Dedifferentiated amniotic fluid mesenchymal stem cell (primary cell): ENCODE measurements at regions not wholly inside any gene's neighbourhood (a gene's known extent, or its start where the extent isn't known, plus 50 kb on each side); places are given as distances from the start of the nearest gene placed in this dataset.

Experiments used
- DNase-seq: peaks from one replicate; pipeline ENCODE4 v3.0.0-alpha.2; 2016; ENCODE audit errors: extremely low spot score

DNA sequence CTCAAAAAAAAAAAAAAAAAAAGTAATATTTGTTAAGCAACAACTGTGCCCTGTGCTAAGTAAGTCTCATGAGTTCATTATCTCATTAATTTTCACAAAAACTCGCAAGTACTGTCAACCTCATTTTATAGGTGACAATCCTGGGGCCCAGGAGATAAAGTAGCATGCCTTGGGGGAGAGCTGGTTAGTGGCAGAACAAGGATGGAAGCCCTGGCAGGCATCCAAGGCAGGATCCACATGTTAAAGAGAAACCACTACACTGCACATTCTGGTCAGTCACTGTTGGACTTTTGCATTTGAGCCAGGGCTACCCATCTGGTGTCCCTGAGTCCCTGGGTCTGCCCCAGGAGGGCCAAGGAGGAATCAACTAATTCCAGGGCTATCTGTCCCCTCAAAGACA is 54.6 kb downstream of the ZFP36L2 start:
- no peak for DNase-seq

- no peak for DNase-seq
Observed at GRCh38 chr2:43170405-43171105, 55.9 kb downstream of the ZFP36L2 start.

- no peak for DNase-seq
Observed at GRCh38 chr2:43169987-43170386, 56.4 kb downstream of the ZFP36L2 start.

DNA sequence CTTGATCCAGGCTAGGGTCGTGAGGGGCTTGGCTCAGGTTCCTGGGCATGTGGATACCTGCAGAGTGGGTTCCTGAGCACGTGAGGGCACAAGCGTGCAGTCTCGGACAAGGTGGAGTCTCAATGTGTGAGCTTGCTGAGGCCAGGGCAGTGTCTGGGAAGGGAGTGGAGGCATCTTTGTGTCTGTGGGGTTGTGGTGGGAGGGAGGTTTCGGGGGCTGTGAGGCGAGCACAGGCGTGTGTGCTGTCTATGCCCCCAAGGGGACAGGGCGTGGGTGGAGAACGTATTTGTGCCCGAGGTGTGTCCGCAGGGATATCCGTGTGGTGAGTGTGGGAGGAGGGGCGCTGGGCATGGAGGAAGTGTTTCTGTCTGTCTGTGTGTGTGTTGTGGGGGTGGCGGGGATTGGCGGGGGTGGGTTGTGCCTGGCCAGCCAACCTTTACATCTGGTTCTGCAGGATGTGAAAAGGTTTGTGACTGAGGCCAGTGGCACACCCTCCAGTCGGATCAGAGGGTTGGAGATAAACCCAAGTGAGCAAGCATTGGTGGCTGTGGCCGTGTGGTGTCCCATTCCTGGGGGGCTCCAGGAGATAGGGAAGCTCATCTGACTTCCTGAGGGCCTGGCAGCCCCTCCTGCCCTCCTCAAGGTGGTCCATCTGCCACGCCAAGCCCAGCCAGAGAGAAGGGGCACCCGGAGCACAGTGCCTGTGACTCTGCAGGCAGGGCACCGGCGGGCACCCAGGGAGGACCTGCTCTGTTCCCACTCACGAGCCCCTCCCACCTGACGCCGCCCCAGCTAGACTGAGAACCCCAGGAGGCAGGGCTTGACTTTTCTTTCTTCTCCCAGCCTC is 57.1 kb downstream of the ZFP36L2 start:
- DNase-seq = no peak

DNA sequence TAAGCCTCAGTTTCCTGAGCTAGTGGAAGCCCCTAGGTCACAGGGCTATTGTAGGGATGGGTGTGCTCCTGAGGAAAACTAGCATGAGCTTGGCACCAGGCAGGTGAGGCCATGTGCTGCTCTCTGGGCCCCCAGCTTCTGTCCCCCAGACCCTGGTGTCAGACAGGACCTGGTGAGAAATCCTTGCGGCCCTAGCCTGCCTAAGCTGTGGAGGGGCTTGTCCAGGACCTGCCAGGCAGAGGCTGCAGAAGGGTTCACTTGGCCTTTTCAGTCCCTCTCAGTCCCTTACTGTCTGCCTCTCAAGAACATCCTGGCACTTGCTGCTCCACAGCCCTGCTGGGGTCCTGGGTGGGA is 58.4 kb downstream of the ZFP36L2 start:
- no peak for DNase-seq

DNA sequence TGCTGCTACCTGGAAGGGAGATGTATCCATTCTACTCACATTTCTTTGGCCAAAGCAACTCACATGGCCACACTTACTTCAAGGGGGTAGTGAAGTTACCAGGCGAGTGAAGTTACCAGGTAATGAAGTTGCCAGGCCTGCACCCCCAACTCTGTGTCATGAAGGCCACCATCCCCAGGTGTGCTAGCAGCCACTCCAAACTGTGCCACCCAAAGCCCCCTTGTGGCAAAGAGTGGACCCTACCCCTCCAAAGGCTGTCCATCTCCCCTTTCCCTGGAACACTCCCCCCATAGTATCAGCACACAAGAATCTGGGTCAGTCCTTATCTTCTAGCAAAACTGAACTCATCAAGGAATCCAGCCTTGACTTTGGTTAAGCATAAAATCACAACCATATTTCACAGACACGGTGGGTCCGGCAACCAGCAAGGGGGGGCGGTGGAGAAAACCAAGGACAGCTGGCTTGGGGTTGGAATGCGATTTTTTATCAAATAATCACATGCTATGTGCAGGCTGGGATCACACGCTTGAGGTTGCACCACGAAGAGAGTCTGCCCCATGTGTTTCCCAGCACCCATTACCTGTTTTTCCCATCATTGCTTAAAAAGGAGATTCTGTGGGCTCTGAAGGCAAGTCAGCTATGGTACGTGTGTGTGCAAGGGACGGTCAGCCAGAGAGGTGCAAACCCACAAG is 60.9 kb downstream of the ZFP36L2 start:
- no peak for DNase-seq

- no peak for DNase-seq
Observed at GRCh38 chr2:43164686-43165085, 61.7 kb downstream of the ZFP36L2 start.

GRCh38 chr2:43163584-43164270 is 62.7 kb downstream of the ZFP36L2 start:
- no peak for DNase-seq

DNA sequence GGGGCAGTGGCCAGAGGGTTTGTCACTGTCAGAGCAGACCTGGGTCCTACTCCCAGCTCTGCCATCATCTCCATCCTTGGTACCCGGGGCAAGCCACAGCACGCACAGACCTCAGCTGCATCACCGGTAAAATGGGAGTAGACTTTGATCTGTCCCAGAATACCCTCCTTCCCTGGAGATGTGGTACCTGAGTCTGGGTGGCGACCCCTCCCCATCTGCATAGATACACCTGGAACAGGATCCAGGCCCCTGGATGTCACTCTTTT is 64.0 kb downstream of the ZFP36L2 start:
- no peak for DNase-seq

GRCh38 chr2:43161650-43162510 is 64.5 kb downstream of the ZFP36L2 start:
- no peak for DNase-seq

DNA sequence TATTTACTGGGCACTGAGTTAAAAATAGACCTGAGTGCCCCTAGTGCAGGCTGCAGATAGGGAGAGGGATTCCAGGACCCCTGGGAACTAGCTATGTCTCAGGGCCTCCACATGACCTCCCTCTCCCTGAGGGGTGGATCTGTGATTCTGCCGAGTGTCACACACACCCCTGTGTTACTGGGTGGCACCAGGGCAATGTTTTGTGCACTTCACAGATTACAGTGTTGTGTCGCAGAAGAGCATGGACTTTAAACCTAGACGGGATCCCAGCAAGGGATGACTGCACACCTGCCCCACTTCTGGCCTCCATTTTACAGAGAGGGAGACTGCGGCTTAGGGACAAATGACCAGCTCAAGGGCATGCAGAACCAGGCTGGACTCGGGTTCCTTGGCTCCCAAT is 65.6 kb downstream of the ZFP36L2 start:
- no peak for DNase-seq

DNA sequence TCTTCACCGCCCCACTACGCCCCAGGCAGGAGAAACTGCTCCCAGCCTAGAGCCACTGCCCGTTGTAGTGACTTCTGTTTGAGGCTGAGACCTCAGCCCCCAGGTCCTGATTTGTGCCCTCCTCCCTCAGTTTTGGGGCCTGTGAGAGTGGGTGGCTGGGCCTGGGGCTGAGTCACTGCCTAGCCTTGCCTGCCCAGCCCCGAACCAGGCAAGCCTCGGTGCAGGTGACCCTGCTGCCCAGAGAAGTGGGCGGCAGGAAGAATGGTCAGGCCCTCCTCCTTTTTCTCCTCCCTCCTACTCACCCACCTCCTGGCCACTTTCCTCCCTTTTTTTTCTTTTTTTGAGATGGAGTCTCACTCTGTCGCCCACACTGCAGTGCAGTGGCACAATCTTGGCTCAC is 66.6 kb downstream of the ZFP36L2 start:
- DNase-seq = no peak

GRCh38 chr2:43158259-43158880 is 68.0 kb downstream of the ZFP36L2 start:
- DNase-seq = no peak

- no peak for DNase-seq
Observed at GRCh38 chr2:43157506-43158246, 68.7 kb downstream of the ZFP36L2 start.

DNA sequence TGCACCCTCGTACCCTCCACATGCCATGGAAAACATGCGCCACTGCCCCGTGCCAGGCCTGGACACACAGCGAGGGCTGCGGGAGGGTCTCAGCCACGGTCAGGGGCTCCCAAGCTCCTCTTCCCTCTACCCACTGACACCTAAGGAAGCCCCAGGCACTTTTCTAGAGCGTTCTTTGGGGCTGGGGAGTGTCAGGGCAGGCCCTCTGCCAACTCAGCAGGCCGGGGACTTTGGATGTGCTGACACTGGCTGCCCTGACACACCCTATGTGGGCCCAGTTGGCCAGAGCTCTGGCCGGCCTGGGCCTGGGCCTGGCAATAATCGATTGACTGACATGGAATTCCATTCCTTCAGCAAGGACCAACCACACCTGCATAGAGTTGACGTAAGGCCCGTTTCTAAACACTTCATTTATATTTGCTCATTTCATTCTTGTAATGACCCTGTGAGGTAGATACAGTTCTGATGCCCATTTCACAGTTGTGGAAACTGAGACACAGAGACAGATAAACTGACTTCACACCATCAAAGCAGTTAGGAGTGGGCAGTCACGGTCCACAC is 70.5 kb downstream of the ZFP36L2 start:
- no peak for DNase-seq

GRCh38 chr2:43154685-43155084 is 71.7 kb downstream of the ZFP36L2 start:
- no peak for DNase-seq

- no peak for DNase-seq
Observed at GRCh38 chr2:43152741-43153647, 73.4 kb downstream of the ZFP36L2 start.

GRCh38 chr2:43152186-43152585 is 74.2 kb downstream of the ZFP36L2 start:
- DNase-seq = no peak
